GM18873 (cell line): ENCODE measurements at regions not wholly inside any gene's neighbourhood (a gene's known extent, or its start where the extent isn't known, plus 50 kb on each side); places are given as distances from the start of the nearest gene placed in this dataset.

Source experiments
- ATAC-seq: cut with Tn5 transposase; IDR thresholded peaks from one replicate; pipeline ENCODE4 v1.9.1; 2021; ENCODE audit warnings: mild to moderate bottlenecking, moderate library complexity, moderate number of reproducible peaks; ENCODE audit not compliant: unreplicated experiment, low FRiP score

DNA sequence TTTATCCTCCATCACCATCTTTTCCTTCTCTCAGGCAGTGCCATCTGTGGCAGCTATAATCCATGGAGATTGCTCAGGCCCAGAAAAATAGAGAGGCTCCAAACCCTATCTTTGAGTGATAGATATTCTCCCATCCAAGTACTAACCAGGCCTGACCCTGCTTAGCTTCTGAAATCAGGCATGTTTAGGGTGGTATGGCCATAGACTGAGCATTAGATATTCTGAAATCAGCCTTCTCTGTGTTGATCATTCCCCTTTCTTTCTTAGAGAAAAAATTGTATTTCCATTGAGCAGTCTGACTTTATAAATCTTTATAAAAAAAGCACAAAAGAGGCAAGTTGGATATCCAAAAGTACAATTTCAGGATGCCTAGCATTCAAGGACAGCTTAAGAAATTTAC, 131.5 kb upstream of the ACVR2A start:
- ATAC-seq = no peak

DNA sequence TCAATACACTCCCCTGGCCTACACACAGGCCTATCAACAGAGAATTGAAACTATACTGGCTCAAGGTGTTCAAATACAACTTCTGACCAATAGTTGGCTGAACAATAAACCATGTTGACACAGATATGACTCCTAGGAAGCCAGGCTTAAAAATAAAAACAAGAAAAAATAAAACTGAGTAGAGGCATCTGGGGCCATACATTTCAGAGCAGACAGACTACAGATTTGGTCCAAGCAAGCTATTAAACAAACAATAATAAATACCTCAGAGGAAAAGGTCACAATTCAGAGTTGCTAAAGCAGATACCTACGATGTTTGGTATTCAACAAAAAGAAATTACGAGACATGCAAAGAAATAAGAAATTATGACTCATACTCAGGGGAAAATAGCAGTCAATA, 132.8 kb upstream of the ACVR2A start:
- ATAC-seq = no peak

DNA sequence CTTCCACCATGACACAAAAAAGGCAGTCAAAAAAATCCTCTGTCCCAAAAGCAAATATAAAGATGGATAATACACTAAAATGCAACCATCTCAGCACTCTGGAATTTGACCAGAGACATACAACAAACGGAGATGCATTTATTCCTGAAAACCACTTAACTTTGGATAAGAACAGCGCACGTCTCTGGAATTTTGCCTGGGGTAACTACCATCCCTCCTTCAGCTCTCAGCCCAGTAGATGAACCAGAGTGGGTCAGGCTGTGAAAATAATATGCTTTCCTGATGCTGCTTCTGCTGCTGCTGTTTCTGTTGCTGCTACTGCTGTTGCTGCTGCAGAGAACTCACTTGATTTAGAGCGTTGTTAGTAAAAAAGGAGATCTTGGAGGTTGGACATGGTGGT, 133.8 kb upstream of the ACVR2A start:
- ATAC-seq = no peak

DNA sequence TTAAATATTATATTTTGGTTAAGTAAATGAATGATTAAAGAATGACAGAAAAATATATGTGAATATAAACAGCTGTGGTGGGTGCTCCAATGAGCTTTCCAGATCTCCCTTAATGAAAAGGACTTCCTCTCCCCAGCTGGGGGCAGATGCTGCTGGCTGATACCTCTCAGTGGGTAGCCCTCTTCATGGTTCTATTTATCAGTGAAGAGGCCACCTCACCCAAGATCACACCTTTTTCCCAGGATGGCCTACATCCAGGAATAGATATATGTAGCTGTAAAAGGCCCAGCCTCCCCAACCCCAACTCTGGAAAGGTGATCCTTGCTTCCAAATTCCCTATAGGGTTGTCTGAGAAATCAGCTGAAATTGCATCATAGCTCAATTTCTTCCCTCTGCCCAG, 135.2 kb upstream of the ACVR2A start:
- no peak for ATAC-seq

DNA sequence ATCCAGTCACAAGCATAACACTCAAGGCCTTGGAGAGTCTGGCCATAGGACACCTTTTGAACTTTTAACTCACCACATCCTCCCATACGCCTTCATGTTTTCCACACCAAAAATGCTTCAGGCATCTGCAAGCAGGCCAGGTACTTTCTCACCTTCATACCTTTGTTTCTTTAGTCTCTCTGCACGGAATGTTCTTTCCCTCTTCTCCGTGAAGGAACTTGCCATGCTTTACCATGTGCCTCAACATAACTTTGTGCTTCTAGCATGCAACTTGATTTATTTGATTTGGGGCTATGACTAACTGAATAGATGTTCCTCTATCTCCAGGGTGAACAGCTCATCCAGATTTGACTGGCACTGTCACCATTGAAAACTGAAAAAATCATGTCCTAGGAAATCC, 141.7 kb upstream of the ACVR2A start:
- no peak for ATAC-seq

DNA sequence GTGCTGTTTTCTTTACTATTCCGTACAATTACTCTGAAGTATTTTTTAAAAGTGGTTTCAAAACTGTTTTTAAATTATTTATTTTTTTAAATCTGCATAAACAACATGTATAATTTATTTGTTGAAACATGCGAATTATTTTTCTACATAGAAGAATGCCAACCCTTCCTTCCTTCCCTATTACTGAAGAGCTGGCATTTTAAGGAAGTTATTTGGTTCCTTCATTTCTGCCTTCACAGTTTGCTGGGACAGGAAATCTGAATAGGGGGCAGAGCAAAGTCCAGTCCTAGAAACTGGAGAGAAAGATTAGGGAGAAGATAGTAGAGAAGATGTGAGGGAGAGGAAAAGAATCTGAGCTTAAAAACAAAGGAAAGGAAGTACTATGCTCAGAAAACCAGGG, 146.7 kb upstream of the ACVR2A start:
- no peak for ATAC-seq

DNA sequence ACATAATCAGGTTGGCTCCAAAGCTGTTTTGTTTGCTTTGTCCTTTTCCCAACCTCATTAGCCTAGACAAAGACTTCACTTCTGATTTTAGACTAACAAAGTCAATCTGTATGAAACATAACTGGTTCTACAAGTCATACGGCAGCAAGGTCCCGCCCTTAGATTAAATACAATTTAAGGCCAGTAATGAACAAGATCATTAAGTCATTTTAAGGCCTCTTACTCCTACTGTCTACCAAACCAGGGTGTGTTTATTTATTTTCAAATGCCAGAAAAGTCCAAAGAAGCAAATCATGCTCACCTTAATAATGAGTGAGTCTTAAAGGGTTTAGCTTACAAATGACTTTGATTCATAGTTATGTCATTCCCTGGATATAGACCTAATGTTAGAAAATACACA, 148.4 kb upstream of the ACVR2A start:
- ATAC-seq = no peak

DNA sequence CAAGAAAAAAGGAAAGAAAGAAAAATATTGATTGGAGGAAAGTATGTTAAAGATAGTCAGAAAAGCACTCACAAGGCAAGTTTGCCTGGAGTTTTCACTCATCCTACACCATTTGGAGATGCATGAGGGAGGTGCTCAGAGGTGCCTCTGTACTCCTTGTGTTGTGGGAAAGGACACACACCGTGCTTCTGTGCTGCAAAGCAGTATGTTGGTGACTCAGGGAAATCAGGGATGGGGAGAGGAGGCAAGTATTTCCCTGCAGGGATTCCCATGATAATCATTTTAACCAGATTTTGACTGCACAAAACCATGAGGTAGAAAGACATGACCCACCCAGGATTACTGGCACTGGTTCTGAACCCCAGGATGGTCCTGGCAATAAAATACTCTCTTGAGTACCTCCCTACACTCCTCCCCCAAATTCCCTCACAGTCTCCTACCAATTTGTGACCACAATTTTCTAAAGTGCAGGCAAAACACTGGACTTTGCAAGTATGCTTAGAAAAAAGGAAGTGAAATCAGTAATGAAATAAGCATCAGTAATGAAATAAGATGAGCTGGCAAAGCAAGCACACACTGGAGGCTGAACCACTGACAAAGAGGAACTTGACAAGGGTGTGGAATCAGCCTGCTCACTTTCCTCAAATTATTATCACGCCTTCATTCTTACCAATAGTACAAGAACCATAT, 155.5 kb upstream of the ACVR2A start:
- ATAC-seq = peak; percentile 100

DNA sequence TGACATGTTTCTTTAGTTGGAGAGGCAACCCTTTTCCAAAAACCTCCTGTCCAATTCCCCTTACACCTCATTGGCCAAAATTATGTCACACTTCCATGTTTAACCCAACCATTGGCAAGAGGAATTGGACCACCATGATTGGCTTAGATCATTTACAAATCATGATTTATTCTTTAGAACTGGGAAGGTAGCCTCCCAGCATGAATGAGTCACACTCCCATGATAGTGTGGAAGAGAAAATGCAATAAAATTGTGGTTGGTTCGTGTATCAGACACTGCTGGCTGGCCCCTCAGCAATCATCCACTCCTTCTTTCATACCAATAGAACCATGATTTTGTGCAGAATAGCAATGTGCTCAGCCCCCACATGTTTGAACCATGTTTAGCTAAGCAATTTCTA, 156.6 kb upstream of the ACVR2A start:
- no peak for ATAC-seq

DNA sequence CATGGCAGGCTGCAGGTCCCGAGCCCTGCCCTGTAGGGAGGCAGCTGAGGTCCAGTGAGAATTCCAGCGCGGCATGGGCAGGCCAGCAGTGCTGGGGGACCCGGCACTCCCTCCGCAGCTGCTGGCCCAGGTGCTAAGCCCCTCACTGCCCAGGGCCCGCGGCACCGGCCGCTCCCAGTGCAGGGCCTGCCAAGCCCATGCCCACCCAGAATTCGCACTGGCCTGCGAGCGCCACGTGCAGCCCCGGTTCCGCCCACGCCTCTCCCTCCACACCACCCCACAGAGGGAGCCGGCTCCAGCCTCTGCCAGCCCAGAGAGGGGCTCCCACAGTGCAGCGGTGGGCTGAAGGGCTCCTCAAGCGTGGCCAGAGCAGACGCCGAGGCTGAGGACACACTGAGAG, 158.5 kb upstream of the ACVR2A start:
- no peak for ATAC-seq

DNA sequence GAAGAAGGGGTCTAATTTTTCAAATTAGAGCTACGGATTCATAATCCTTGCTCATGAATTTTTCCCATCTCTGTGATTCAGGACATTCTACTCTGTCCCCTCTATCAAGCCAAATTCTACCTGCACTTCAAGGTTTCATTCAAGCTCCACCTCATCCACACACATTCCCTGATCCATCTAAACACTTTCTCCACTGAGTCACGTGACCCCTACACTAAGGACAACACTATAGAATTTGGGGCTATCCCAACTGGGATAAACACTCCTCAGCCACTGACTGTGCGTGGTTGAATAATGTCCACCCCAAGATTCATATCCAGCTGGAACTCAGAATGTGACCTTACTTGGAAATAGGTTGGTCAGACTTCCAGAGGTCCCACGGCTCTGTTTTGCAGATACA, 159.9 kb upstream of the ACVR2A start:
- ATAC-seq = no peak

DNA sequence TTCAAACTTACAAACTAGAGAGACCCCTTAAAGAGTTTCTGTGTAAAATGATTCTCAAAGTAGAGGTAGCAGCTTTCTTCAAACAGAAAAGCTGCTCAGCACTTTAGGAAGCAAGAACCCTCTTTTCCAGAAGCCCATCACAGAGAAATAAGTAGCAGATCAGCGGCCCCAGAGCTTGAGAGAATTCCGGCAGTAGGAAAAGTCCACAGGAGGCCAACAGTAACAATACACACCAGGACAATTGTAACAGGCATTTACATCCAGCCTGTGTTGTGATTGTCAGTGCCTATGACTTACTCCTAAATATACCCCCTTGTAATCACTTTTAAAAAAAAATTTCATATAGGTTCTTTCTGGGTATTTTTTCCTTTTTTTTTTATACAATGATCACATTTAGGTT, 161.4 kb upstream of the ACVR2A start:
- no peak for ATAC-seq

DNA sequence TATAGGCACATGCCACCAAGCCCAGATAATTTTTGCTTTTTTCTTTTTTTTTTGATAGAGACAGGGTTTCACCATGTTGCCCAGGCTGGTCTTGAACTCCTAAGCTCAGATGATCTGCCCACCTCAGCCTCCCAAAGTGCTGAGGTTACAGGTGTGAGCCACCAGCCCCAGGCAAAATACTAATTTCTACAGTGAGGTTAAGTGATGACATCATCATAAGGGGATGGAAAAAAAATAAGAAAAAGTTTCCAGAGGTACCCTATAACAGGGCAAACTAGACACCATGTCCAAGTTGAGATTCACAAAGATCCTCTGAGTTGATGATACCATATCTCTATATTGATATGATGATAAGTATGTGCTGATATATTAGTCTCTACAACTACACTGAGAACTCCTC, 163.7 kb upstream of the ACVR2A start:
- ATAC-seq = no peak

DNA sequence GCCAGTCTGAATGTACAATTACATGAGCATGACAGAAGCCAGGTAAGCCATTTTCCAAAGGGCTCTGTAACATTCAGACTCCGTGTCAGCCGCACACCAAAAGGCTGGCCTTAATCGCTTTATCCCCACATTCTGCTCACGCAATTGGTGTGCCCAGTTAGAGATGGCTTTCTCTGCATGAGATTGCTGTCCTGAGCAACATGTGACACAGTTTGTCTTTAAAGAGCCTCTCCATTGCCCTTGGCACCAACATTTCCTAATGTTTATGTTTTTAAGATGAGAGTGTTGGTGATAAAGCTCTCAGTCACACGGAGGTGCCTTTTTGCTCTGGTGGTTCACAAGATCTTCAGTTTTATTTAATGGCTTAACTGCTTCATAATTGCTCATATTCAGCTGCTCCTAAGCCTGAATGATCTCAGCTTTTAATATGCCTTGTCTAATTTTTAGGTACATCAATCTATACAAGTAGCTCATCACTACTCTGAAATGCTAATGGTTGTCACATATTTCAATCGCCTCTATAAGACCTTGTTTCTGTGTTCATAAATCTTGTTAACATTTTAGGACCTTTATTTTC, 164.8 kb upstream of the ACVR2A start:
- no peak for ATAC-seq

DNA sequence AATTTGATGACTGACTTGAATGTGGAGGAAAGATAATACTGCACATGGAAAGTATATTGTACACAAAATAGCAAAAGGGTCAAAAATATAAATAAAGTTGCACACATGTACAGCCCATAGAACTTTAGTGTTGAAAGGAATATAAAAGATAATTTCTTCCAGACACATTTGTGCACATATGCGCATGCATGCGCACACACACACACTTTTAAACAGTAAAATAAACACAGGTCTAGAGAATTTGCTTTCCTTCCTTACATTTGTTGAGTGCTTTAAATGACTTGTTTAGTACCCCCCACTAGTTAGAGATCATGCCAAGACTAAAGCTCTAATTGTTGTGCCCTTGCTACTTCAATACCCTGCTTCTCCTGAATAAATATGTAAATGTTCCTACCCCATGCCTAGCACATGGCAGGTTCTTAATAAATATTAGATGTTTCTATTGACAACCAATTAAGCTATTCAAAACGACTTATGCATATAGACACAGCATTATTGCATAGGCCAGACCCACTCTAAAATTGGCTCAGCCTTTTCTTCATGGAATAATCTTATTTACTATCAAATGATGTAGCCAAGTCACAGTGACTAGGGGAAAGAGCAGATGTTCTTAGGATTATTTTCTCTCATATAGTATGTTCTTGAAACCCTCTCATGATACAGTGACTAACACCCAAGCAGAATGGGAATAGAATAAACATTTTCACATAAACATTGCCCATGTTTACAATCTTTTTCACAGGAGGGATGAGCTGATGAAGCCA, 165.5 kb upstream of the ACVR2A start:
- no peak for ATAC-seq

DNA sequence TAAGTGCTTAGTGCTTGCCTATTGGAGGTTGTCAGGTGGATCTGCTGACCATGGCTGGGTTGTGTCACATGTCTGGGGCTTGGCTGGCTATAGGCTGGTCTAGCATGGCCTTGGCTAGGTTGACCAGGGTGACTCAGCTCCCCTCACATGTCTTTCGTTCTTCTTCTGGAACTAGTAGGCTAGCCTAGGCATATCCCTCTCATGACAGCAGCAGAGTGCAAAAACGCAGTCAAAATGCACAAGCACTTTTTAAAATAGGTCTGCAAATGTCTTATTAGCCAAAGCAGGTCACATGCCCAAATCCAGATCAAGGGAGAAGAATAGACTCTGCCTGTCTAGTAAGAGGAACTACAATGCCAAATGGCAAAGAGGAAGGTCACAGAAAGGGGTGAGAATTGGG, 179.7 kb upstream of the ACVR2A start:
- ATAC-seq = no peak

DNA sequence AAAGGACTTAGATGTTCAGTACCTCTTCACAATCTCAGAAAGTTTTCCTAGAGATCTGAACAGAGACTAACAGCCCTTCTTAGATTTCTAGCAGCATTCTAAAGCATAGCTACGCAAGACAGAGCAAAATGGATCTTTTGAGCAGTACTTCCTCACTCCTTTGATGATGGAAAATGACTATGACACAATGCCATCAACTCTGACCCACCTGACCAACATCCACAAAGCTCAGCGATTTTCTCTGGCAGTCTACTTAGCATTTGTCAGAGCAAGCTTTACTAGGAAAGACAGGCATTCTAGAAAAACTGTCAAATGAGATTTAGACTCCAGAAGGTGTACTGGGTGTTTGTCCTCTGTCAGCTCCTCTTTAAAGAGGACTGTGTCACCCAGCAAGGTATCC, 180.9 kb upstream of the ACVR2A start:
- ATAC-seq = peak; percentile 25

DNA sequence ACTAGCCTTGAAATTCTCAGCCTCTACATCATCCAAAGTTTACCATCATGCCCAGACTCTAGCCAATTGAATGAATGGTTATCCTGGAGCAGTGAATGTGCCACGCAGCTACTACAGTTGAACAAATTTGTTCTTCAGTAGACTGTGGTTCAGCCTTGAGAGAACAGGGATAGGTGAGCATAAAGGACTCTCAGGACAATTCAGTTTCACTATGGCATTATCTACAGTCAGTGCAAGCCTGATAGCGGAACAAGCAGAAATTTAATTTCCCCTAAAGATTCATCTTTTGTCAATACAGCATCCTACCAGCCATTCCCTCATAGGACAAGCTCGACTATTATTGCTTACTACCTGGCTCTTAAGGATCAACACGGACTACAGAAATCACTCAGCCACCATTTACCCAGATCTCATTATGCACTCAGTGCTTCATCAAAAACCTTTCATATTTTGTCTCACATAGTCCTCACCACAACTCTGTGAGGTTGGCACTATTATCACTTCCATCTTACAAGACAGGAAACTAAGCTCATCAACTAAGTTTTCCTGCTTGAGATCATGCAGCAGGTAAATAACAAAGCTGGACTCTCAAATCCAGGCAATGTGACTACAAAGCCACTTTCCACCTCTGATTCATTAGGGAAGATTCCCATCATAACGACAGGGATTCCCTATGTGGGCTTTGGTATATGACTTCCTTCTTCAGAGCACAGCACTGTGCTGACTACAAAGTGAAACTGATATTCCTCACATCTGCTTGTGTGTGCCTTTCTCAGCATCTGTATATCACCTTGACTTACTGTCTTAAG, 181.5 kb upstream of the ACVR2A start:
- ATAC-seq = peak; percentile 91

DNA sequence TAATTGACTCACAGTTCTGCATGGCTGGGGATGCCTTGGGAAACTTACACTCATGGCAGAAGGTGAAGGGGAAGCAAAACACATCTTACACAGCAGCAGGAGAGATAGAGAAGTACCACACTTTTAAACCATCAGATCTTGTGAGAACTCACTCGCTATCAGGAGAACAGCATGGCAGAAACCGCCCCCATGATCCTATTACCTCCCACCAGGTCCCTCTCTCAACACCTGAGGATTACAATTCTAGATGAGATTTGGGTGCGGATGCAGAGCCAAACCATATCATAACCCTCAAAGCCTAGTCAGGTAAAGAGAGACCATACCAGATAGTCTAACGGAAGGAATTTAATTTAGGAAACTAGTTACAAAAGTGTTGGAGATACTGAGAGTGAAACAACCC, 182.6 kb upstream of the ACVR2A start:
- ATAC-seq = no peak

DNA sequence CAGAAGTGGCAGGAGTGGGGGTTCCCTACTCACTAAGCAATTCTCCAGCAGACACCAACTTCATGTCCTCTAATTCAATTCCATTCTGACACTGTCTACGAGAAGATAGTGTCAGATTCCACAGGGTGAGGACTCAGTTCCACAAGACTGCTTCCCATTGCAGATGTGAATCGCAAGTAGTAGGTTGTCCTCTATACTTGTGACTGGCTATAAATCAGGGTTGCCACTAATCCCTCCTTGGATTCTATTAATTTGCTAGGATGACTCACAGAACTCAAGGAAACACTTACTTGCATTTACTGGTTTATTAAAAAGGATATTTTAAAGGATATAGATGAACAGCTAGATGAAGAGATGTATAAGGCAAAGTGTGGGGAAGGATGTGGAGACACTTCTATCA, 184.1 kb upstream of the ACVR2A start:
- ATAC-seq = no peak

DNA sequence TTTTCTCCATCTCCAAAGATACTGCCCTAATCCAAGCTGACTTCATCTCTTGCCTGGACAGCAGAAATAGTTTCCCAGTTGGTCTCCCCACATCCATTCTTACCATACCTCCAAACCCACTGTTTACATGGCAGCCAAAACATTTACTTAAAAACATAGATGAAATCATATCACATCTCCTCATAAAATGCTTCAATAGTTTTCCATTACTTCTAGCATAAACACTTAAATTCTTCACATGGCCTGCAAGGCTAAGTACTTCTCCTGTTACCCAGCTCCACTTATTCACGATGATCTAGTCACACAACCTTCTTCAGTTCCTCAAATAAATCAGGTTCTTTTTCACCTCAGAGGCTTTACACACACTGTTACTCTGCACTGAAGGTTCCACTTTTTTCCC, 185.8 kb upstream of the ACVR2A start:
- no peak for ATAC-seq
